Breast epithelium (tissue), 4 donors: ENCODE measurements at regions not wholly inside any gene's neighbourhood (a gene's known extent, or its start where the extent isn't known, plus 50 kb on each side); places are given as distances from the start of the nearest gene placed in this dataset.

ENCODE experiments used
- DNase-seq, 2 donors: peaks; one replicate each; pipeline ENCODE4 v3.0.0-alpha.2; 2019; ENCODE audit warnings: low spot score in 2 of 2
- H3K27ac ChIP-seq, 2 donors: fragments of 200-600 bp; sonication (generic) in 1 of 2; one replicate each; pipeline ENCODE4 v1.5.1; 2016 to 2019; ENCODE audit warnings: mild to moderate bottlenecking in 1 of 2
- H3K27me3 ChIP-seq, 2 donors: fragments of 200-600 bp; sonication (generic) in 1 of 2; one replicate each; pipeline versions ENCODE4 v1.5.1 to v1.6.0; 2017 to 2019; ENCODE audit warnings: control low read depth in 1 of 2, mild to moderate bottlenecking in 1 of 2
- H3K36me3 ChIP-seq: fragments of 200-600 bp; one replicate; pipeline ENCODE4 v1.5.1; 2019
- H3K4me1 ChIP-seq, 2 donors: fragments of 200-600 bp; sonication (generic); one replicate each; pipeline ENCODE4 v1.5.1; 2016 to 2019; ENCODE audit warnings: control low read depth in 1 of 2
- H3K4me3 ChIP-seq, 3 donors: fragments of 200-600 bp; sonication (generic); 1 replicate in 2 of 3; 2 replicates in 1 of 3; pipeline ENCODE4 v1.5.1; 2016 to 2019; ENCODE audit warnings: mild to moderate bottlenecking in 3 of 3, moderate library complexity in 2 of 3
- H3K9me3 ChIP-seq, 2 donors: fragments of 200-600 bp; sonication (generic) in 1 of 2; one replicate each; pipeline ENCODE4 v1.5.1; 2016 to 2019; ENCODE audit warnings: control low read depth in 1 of 2
- CTCF ChIP-seq, 3 donors: fragments of 450-650 bp; IDR thresholded peaks; one replicate each; pipeline ENCODE4 v1.5.1; 2016 to 2017; ENCODE audit warnings: antibody characterized with exemption in 3 of 3, mild to moderate bottlenecking in 3 of 3, moderate library complexity in 3 of 3
- POLR2A ChIP-seq: fragments of 450-650 bp; IDR thresholded peaks from one replicate; pipeline ENCODE4 v1.6.1; 2016; ENCODE audit warnings: antibody characterized with exemption, mild to moderate bottlenecking, moderate library complexity
- POLR2AphosphoS5 ChIP-seq, 3 donors: sonication (generic); formaldehyde crosslinking; IDR thresholded peaks; one replicate each; pipeline ENCODE4 v1.6.1; 2017; ENCODE audit warnings: antibody characterized with exemption in 3 of 3
- intact Hi-C: fragments of 100-400 bp; cut with DNase I; formaldehyde crosslinking; loops from one replicate; pipeline ENCODE4 v1.15.1; 2023; ENCODE audit warnings: low total_unique reads

- H3K9me3 ChIP-seq = no peaks in the 10 kb centered on the region
- H3K4me1 ChIP-seq = no peaks in the 10 kb centered on the region
- no peaks in the 10 kb centered on the region for H3K27me3 ChIP-seq
- DNase-seq = no peak
- intact Hi-C loops = no loop called here
- H3K4me3 ChIP-seq = no peak overlapping the region
- H3K27ac ChIP-seq = no peak overlapping the region
- no peaks in the 10 kb centered on the region for H3K36me3 ChIP-seq
- TF ChIP-seq POLR2AphosphoS5 (IDR thresholded peaks at IDR 0.05) (no peak), CTCF (IDR thresholded peaks at IDR 0.05) (no peak), POLR2A (no peak)
These were observed 214.9 kb upstream of the EDNRB start for GRCh38 chr13:78133511-78133910.

- H3K27me3 ChIP-seq = no peaks in the 10 kb centered on the region
- H3K4me1 ChIP-seq = no peaks in the 10 kb centered on the region
- intact Hi-C loops = no loop called here
- no peaks in the 10 kb centered on the region for H3K9me3 ChIP-seq
- H3K4me3 ChIP-seq = no peak overlapping the region
- TF ChIP-seq POLR2A (no peak), POLR2AphosphoS5 (IDR thresholded peaks at IDR 0.05) (no peak), CTCF (IDR thresholded peaks at IDR 0.05) (no peak)
- DNase-seq = no peak
- no peaks in the 10 kb centered on the region for H3K36me3 ChIP-seq
- H3K27ac ChIP-seq = no peak overlapping the region
These were observed 213.2 kb upstream of the EDNRB start for GRCh38 chr13:78131811-78132210.

- H3K27ac ChIP-seq = no peak overlapping the region
- H3K9me3 ChIP-seq = no peaks in the 10 kb centered on the region
- H3K4me3 ChIP-seq = no peak overlapping the region
- no peaks in the 10 kb centered on the region for H3K27me3 ChIP-seq
- TF ChIP-seq CTCF (IDR thresholded peaks at IDR 0.05) = no peak
- TF ChIP-seq POLR2A = no peak
- no peak for TF ChIP-seq POLR2AphosphoS5 (IDR thresholded peaks at IDR 0.05)
- intact Hi-C loops = no loop called here
- no peaks in the 10 kb centered on the region for H3K36me3 ChIP-seq
- no peaks in the 10 kb centered on the region for H3K4me1 ChIP-seq
- no peak for DNase-seq
These were observed 212.7 kb upstream of the EDNRB start for GRCh38 chr13:78131346-78131745.

- no peak for DNase-seq
- no peaks in the 10 kb centered on the region for H3K36me3 ChIP-seq
- intact Hi-C loops = no loop called here
- H3K4me1 ChIP-seq = no peaks in the 10 kb centered on the region
- TF ChIP-seq CTCF (IDR thresholded peaks at IDR 0.05) (no peak), POLR2A (no peak), POLR2AphosphoS5 (IDR thresholded peaks at IDR 0.05) (no peak)
- H3K9me3 ChIP-seq = no peaks in the 10 kb centered on the region
- H3K4me3 ChIP-seq = no peak overlapping the region
- H3K27ac ChIP-seq = no peak overlapping the region
- H3K27me3 ChIP-seq = no peaks in the 10 kb centered on the region
These were observed 211.2 kb upstream of the EDNRB start for GRCh38 chr13:78129823-78130222.

GRCh38 chr13:78129359-78129758, 210.7 kb upstream of the EDNRB start:
- TF ChIP-seq POLR2A = no peak
- DNase-seq = no peak
- no peaks in the 10 kb centered on the region for H3K9me3 ChIP-seq

More at GRCh38 chr13:78129359-78129758, 210.7 kb upstream of the EDNRB start:
- Histone ChIP-seq H3K4me3 (no peak overlapping the region), H3K27ac (no peak overlapping the region), H3K4me1 (no peaks in the 10 kb centered on the region), H3K36me3 (no peaks in the 10 kb centered on the region), H3K27me3 (no peaks in the 10 kb centered on the region)
- intact Hi-C loops = no loop called here
